Heart right ventricle (tissue), 16 donors: ENCODE measurements at regions not wholly inside any gene's neighbourhood (a gene's known extent, or its start where the extent isn't known, plus 50 kb on each side); places are given as distances from the start of the nearest gene placed in this dataset.

ENCODE experiments used
- ATAC-seq, 8 donors: fragments of 200-7000 bp; cut with Tn5 transposase; one replicate each; pipeline ENCODE4 v1.9.1; 2020; ENCODE audit warnings: mild to moderate bottlenecking in 8 of 8, moderate library complexity in 8 of 8, moderate number of reproducible peaks in 1 of 8
- DNase-seq, 2 donors: peaks; one replicate each; pipeline ENCODE4 v3.0.0-alpha.2; 2020
- H3K27ac ChIP-seq, 10 donors: fragments of 200-600 bp; sonication (generic) in 2 of 10; one replicate each; pipeline versions ENCODE4 v1.5.0 to v1.8.0; 2020 to 2022; ENCODE audit warnings: mild to moderate bottlenecking in 3 of 10
- H3K27me3 ChIP-seq, 7 donors: fragments of 200-600 bp; one replicate each; pipeline ENCODE4 v1.8.0; 2021 to 2022; ENCODE audit warnings: mild to moderate bottlenecking in 2 of 7
- H3K36me3 ChIP-seq, 9 donors: fragments of 200-600 bp; sonication (generic) in 1 of 9; one replicate each; pipeline versions ENCODE4 v1.5.0 to v1.8.0; 2020 to 2022; ENCODE audit warnings: mild to moderate bottlenecking in 2 of 9
- H3K4me1 ChIP-seq, 9 donors: fragments of 200-600 bp; sonication (generic) in 1 of 9; one replicate each; pipeline versions ENCODE4 v1.5.0 to v1.8.0; 2020 to 2022; ENCODE audit warnings: mild to moderate bottlenecking in 4 of 9
- H3K4me3 ChIP-seq, 10 donors: fragments of 200-600 bp; sonication (generic) in 2 of 10; one replicate each; pipeline versions ENCODE4 v1.5.0 to v1.8.0; 2020 to 2022; ENCODE audit warnings: mild to moderate bottlenecking in 7 of 10, moderate library complexity in 2 of 10
- H3K9me3 ChIP-seq, 11 donors: fragments of 200-600 bp in 10 of 11; sonication (generic) in 2 of 11; one replicate each; pipeline versions ENCODE4 v1.5.0 to v1.8.0; 2013 to 2022; ENCODE audit warnings: mild to moderate bottlenecking in 2 of 11, control low read depth in 1 of 11, moderate library complexity in 1 of 11
- CTCF ChIP-seq, 9 donors: fragments of 200-600 bp; sonication (generic) in 2 of 9; IDR thresholded peaks; one replicate each; pipeline versions ENCODE4 v1.5.0 to v1.8.0; 2021 to 2022; ENCODE audit warnings: antibody characterized with exemption in 9 of 9, mild to moderate bottlenecking in 5 of 9, moderate library complexity in 1 of 9
- WGBS, 2 donors: extraction: QIAGEN DNeasy Blood & Tissue Kit; methylation state at CpG; one replicate each; pipeline ENCODE4 v1.1.7; 2013; ENCODE audit warnings: inconsistent platforms in 1 of 2; 5-methylcytosine and 5-hydroxymethylcytosine counted together
- intact Hi-C, 10 donors: fragments of 100-400 bp; cut with DNase I; formaldehyde crosslinking; loops; one replicate each; pipeline versions ENCODE4 v1.11.1 to v1.14.2; 2022
- microRNA-seq, 2 donors: library from miRNA; unstranded; fragments of <30 nt; microRNA quantifications; one replicate each; pipeline ENCODE4 v1.2.0, GENCODE V29; 2021
- donor health status: Arrhythmogenic right ventricular cardiomyopathy.
- donor health status: ischemic (EF 13 %, LVEDD 7.1; RV severe dilation, severe dysfunction).
- donor health status: healthy with polysubstance abuse.
- donor health status: DM: no; HTN: yes; CAD: no.
- donor health status: DM: no; HTN: no; CAD: no.
- donor health status: ischemic (EF 25% LVEDD 6.9; RV normal size, moderate dysfunction).
- donor health status: ischemic (EF 25% LVEDD 5.7; RV mildly dilated, moderate dysfunction).
- donor health status: healthy.
- donor health status: DM: yes; HTN: yes; CAD: no.
- donor health status: Ischemic cardiomyopathy.
- donor health status: ischemic (EF 35%, LVEDD 5.7; RV mildly dilated, moderate dysfunction).
- donor health status: nonischemic (EF 11% LVEDD 7.7; RV severe dilation, severe dysfunction).
- donor health status: DM: yes; HTN: yes; CAD: no.
- donor health status: PGD.
- donor health status: ischemic (EF 29% LVEDD 5.4; RV normal size, mild dysfunction).
- donor health status: nonischemic (EF 23%, LVEDD 6.1; RV moderate dilation, normal function).

DNA sequence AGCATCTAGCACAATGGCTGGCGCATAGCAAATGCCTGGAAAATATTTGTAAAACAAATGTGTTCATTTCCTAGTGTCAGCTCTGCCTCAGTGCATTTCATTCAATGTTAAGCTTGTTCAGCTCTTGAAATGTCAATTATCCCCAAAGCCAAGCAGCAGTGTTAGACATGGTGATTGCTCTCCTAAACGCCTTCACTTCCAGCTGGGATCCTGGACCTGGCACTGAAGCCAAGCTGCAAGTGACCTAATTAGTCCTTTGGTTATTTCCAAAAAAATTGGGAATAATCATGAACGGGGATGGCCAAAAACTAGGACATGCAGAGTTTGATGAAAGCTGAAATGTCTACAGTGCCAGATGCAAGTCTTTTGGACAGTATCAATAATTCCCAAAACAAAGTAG is 54.9 kb upstream of the MDGA2 start:
- DNase-seq, result no peak
- H3K36me3 ChIP-seq, result no peaks in the 10 kb centered on the region
- no peak for ATAC-seq
- 63 to 70% methylated on average over 3 of the region's 3 CpGs for WGBS, 2 donors
- H3K4me1 ChIP-seq, result no peaks in the 10 kb centered on the region
- H3K27ac ChIP-seq, result no peak overlapping the region
- H3K9me3 ChIP-seq, result no peaks in the 10 kb centered on the region
- no peak for TF ChIP-seq CTCF (IDR thresholded peaks at IDR 0.05)
- no peaks in the 10 kb centered on the region for H3K27me3 ChIP-seq
- H3K4me3 ChIP-seq, result no peak overlapping the region
- intact Hi-C loops, result no loop called here

Small RNAs in the stretch of these regions (microRNA-seq; reads per million reads assigned to microRNA genes)
- 0 reads per million in 2 donors for gene MIR548Y
